ENCODE measurements at regions not wholly inside any gene's neighbourhood (a gene's known extent, or its start where the extent isn't known, plus 50 kb on each side); places are given as distances from the start of the nearest gene placed in this dataset.

GRCh38 chr5:62178258-62178657 lies 127.7 kb upstream of the KIF2A start:
- TF ChIP-seq POLR2A (IDR thresholded peaks at IDR 0.05) (no peak), CTCF (IDR thresholded peaks at IDR 0.05) (no peak)
- Histone ChIP-seq H3K36me3 (no peaks in the 10 kb centered on the region), H3K27ac (no peak overlapping the region), H3K4me3 (replicated peaks in 1 of 3) (no peak overlapping the region), H3K27me3 (no peaks in the 10 kb centered on the region), H3K9me3 (no peaks in the 10 kb centered on the region), H3K4me1 (no peaks in the 10 kb centered on the region)
- intact Hi-C loops (cut with DNase I), result no loop called here
- WGBS, 2 donors, result 74 to 88% methylated on average over 5 of the region's 5 CpGs
- DNase-seq, result no peak

- no peaks in the 10 kb centered on the region for H3K36me3 ChIP-seq
- no peak overlapping the region for H3K27ac ChIP-seq
- no peak overlapping the region for H3K4me3 ChIP-seq (replicated peaks in 1 of 3)
- H3K27me3 ChIP-seq, result no peaks in the 10 kb centered on the region
- DNase-seq, result no peak
- H3K9me3 ChIP-seq, result no peaks in the 10 kb centered on the region
- TF ChIP-seq CTCF (IDR thresholded peaks at IDR 0.05), result no peak
- no peaks in the 10 kb centered on the region for H3K4me1 ChIP-seq
- 80 to 84% methylated on average over 1 of the region's 1 CpG for WGBS, 2 donors
- intact Hi-C loops (cut with DNase I), result no loop called here
These were observed 123.2 kb upstream of the KIF2A start for GRCh38 chr5:62182802-62183201.

GRCh38 chr5:62183727-62184126 lies 122.3 kb upstream of the KIF2A start:
- Histone ChIP-seq H3K27me3 (no peaks in the 10 kb centered on the region), H3K36me3 (no peaks in the 10 kb centered on the region), H3K27ac (no peak overlapping the region), H3K4me3 (replicated peaks in 1 of 3) (no peak overlapping the region), H3K4me1 (no peaks in the 10 kb centered on the region), H3K9me3 (no peaks in the 10 kb centered on the region)
- no peak for TF ChIP-seq CTCF (IDR thresholded peaks at IDR 0.05)
- no peak for TF ChIP-seq POLR2A (IDR thresholded peaks at IDR 0.05)
- intact Hi-C loops (cut with DNase I), result no loop called here
- 95 to 100% methylated on average over 1 of the region's 1 CpG for WGBS, 2 donors
- DNase-seq, result no peak

- TF ChIP-seq CTCF (IDR thresholded peaks at IDR 0.05) (no peak), POLR2A (IDR thresholded peaks at IDR 0.05) (no peak)
- Histone ChIP-seq H3K4me3 (replicated peaks in 1 of 3) (no peak overlapping the region), H3K9me3 (no peaks in the 10 kb centered on the region), H3K4me1 (no peaks in the 10 kb centered on the region), H3K36me3 (no peaks in the 10 kb centered on the region), H3K27ac (no peak overlapping the region), H3K27me3 (no peaks in the 10 kb centered on the region)
- 77 to 92% methylated on average over 1 of the region's 1 CpG for WGBS, 2 donors
- intact Hi-C loops (cut with DNase I), result no loop called here
- DNase-seq, result no peak
These were observed 121.6 kb upstream of the KIF2A start for GRCh38 chr5:62184444-62184843.

GRCh38 chr5:62190173-62190572 lies 115.8 kb upstream of the KIF2A start:
- Histone ChIP-seq H3K27me3 (no peaks in the 10 kb centered on the region), H3K27ac (no peak overlapping the region), H3K4me1 (no peaks in the 10 kb centered on the region), H3K36me3 (no peaks in the 10 kb centered on the region), H3K9me3 (no peaks in the 10 kb centered on the region), H3K4me3 (replicated peaks in 1 of 3) (no peak overlapping the region)
- WGBS, 2 donors, result 79 to 80% methylated on average over 2 of the region's 2 CpGs
- DNase-seq, result no peak
- intact Hi-C loops (cut with DNase I), result no loop called here
- TF ChIP-seq CTCF (IDR thresholded peaks at IDR 0.05) (no peak), POLR2A (IDR thresholded peaks at IDR 0.05) (no peak)
